Left ventricle myocardium inferior (tissue), 1 donor: ENCODE measurements at regions not wholly inside any gene's neighbourhood (a gene's known extent, or its start where the extent isn't known, plus 50 kb on each side); places are given as distances from the start of the nearest gene placed in this dataset.

ENCODE experiments used
- DNase-seq: peaks from one replicate; pipeline ENCODE4 v3.0.0-alpha.2; 2020
- H3K27ac ChIP-seq: fragments of 200-600 bp; replicated peaks from 2 replicates; pipeline ENCODE4 v1.8.0; 2021
- H3K27me3 ChIP-seq: fragments of 200-600 bp; 2 replicates; pipeline ENCODE4 v1.8.0; 2021; ENCODE audit warnings: low read depth
- H3K36me3 ChIP-seq: fragments of 200-600 bp; 2 replicates; pipeline ENCODE4 v1.8.0; 2021
- H3K4me1 ChIP-seq: fragments of 200-600 bp; 2 replicates; pipeline ENCODE4 v1.8.0; 2021
- H3K4me3 ChIP-seq: fragments of 200-600 bp; 2 replicates; pipeline ENCODE4 v1.8.0; 2021; ENCODE audit warnings: mild to moderate bottlenecking, moderate library complexity
- H3K9me3 ChIP-seq: fragments of 200-600 bp; replicated peaks from 2 replicates; pipeline ENCODE4 v1.8.0; 2021
- intact Hi-C: fragments of 100-400 bp; cut with micrococcal nuclease; formaldehyde crosslinking; loops from one replicate; pipeline ENCODE4 v1.11.0; 2022
- TF ChIP-seq, protein P1 (sequence below): fragments of 200-600 bp; IDR thresholded peaks from 2 replicates; pipeline ENCODE4 v1.8.0; 2021; ENCODE audit warnings: antibody characterized with exemption, mild to moderate bottlenecking, borderline replicate concordance
- donor health status: DM: no; HTN: yes; CAD: no; lungs with severe emphysema.

DNA sequence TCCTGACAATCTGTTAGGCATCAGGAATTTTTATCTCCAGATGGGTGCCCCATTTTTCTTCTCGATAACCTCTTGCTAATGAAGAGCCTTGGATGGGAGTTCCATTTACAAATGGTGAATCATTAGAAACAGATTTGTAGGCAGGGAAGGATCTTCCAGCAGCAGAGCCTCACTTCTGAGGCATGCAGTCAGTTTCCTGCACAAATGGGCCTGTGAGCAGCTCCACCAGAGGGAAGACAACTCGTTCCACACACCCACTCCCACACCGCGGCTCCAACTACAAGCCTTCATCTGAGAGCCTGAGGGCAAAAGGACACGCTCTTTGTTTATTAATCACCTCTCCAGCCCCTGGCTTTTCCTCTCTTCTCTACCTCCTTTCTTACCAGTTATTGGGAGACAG is 108.5 kb downstream of the CTAGE1 start:
- no peak overlapping the region for H3K27ac ChIP-seq
- no peaks in the 10 kb centered on the region for H3K27me3 ChIP-seq
- no peaks in the 10 kb centered on the region for H3K4me1 ChIP-seq
- intact Hi-C loops, result no loop called here
- H3K36me3 ChIP-seq, result no peaks in the 10 kb centered on the region
- no peak for DNase-seq
- TF ChIP-seq, protein P1, sequence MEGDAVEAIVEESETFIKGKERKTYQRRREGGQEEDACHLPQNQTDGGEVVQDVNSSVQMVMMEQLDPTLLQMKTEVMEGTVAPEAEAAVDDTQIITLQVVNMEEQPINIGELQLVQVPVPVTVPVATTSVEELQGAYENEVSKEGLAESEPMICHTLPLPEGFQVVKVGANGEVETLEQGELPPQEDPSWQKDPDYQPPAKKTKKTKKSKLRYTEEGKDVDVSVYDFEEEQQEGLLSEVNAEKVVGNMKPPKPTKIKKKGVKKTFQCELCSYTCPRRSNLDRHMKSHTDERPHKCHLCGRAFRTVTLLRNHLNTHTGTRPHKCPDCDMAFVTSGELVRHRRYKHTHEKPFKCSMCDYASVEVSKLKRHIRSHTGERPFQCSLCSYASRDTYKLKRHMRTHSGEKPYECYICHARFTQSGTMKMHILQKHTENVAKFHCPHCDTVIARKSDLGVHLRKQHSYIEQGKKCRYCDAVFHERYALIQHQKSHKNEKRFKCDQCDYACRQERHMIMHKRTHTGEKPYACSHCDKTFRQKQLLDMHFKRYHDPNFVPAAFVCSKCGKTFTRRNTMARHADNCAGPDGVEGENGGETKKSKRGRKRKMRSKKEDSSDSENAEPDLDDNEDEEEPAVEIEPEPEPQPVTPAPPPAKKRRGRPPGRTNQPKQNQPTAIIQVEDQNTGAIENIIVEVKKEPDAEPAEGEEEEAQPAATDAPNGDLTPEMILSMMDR, result no peak
- H3K9me3 ChIP-seq, result no peaks in the 10 kb centered on the region
- H3K4me3 ChIP-seq, result no peak overlapping the region

GRCh38 chr18:22307528-22307927 is 110.2 kb downstream of the CTAGE1 start:
- Histone ChIP-seq H3K27ac (no peak overlapping the region), H3K4me1 (no peaks in the 10 kb centered on the region), H3K36me3 (no peaks in the 10 kb centered on the region), H3K27me3 (no peaks in the 10 kb centered on the region), H3K9me3 (no peaks in the 10 kb centered on the region), H3K4me3 (no peak overlapping the region)
- no peak for DNase-seq
- intact Hi-C loops, result no loop called here
- TF ChIP-seq, protein P1, result no peak

DNA sequence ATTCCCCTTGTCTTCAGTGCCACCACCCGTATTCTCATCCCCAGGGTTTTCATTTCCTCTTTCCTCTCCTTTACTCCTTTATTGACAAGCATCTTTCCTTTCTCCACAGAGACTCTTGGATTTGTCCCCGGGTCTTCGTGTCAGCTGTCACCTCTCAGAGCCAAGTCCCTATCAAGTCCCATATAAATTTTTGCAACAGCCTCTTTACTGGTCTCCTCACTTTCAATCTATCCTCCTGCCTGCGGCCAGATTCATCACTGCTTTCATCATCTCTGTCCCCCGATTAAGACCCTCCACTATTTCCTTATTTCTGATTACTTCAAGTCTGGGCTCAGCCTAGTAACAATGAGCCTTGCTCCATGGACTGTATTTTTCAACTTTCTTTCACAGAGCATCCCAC is 113.8 kb downstream of the CTAGE1 start:
- intact Hi-C loops, result no loop called here
- Histone ChIP-seq H3K27ac (no peak overlapping the region), H3K9me3 (no peaks in the 10 kb centered on the region), H3K4me3 (no peak overlapping the region), H3K4me1 (no peaks in the 10 kb centered on the region), H3K27me3 (no peaks in the 10 kb centered on the region), H3K36me3 (no peaks in the 10 kb centered on the region)
- DNase-seq, result no peak
- TF ChIP-seq, protein P1, result no peak

DNA sequence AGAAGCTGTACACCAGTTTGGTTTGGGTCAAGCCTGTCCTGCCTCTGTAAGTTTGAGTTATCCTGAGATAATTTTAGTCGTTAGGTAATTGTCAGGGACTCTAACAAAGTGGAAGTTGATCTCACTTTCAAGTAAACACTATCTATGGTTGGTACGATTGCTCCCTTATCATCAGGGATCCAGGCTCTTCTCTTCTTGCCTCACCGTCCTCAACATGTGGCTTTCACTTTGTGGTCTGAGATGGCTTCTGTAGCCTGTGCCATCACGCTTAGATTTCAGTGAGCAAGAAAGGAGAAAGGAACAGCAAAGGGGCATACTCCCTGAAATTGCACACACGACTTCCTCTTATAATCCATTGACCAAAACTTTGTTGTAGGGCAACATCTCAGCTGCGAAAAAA is 115.6 kb downstream of the CTAGE1 start:
- Histone ChIP-seq H3K27me3 (no peaks in the 10 kb centered on the region), H3K27ac (no peak overlapping the region), H3K9me3 (no peaks in the 10 kb centered on the region), H3K4me3 (no peak overlapping the region), H3K4me1 (no peaks in the 10 kb centered on the region), H3K36me3 (no peaks in the 10 kb centered on the region)
- no peak for DNase-seq
- intact Hi-C loops, result no loop called here
- TF ChIP-seq, protein P1, result no peak

DNA sequence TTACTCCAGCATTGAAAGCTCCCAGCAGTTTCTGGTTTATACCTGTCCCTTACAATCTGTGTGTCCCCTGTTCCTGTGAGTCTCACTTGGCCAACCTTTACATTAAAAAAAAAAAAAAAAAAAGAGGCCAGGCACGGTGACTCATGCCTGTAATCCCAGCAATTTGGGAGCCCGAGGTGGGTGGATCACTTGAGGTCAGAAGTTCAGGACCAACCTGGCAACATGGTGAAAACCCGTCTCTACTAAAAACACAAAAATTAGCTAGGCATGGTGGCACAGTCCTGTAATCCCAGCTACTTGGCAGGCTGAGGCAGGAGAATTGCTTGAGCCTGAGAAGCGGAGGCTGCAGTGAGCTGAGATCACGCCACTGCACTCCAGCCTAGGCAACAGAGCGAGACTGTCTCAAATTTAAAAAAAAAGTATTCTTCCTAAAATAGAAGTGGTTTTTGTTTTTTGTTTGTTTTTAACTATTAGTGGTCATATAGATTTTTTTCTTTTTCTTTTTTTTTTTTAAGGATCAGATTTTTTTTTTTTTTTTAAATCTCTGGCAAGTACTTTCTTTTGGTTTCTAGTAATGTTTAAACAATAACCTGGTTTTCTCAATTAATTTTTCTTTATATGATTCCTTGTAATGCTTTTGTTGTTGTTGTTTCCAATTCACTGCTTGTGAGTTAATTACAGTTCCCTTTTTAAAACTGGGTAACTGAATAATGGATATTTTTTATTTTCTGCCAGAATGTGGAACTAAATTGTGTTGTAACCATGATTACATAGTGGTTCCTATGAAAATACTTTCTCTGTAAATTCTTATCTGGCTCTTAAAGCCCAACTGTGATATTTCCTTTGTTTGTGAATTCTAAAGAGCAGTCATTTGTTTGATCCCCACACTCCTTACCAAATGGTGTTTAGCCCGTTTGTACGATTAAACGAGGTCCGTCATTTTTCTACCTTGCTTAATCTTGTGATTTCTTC is 116.8 kb downstream of the CTAGE1 start:
- H3K27me3 ChIP-seq, result no peaks in the 10 kb centered on the region
- TF ChIP-seq, protein P1, result no peak
- no peaks in the 10 kb centered on the region for H3K4me1 ChIP-seq
- no peaks in the 10 kb centered on the region for H3K9me3 ChIP-seq
- H3K4me3 ChIP-seq, result no peak overlapping the region
- no peak for DNase-seq
- intact Hi-C loops, result no loop called here
- no peaks in the 10 kb centered on the region for H3K36me3 ChIP-seq
- no peak overlapping the region for H3K27ac ChIP-seq
